BE2C (cell line): ENCODE measurements at regions not wholly inside any gene's neighbourhood (a gene's known extent, or its start where the extent isn't known, plus 50 kb on each side); places are given as distances from the start of the nearest gene placed in this dataset.

ENCODE experiments used
- DNase-seq: peaks from one replicate; pipeline ENCODE4 v3.0.0-alpha.2; 2020
- H3K27me3 ChIP-seq: fragments of 250-450 bp; sonication (Bioruptor Pico); 2 replicates; pipeline ENCODE4 v1.5.1; 2020; ENCODE audit warnings: mild to moderate bottlenecking
- H3K36me3 ChIP-seq: fragments of 250-450 bp; sonication (Bioruptor Pico); 2 replicates; pipeline ENCODE4 v1.5.1; 2020; ENCODE audit warnings: mild to moderate bottlenecking
- H3K4me1 ChIP-seq: fragments of 250-450 bp; sonication (Bioruptor Pico); 2 replicates; pipeline ENCODE4 v1.5.1; 2020
- H3K4me3 ChIP-seq: 2 replicates; pipeline ENCODE4 v1.5.1; 2011; ENCODE audit warnings: low read depth, low read length
- H3K9me3 ChIP-seq: fragments of 250-450 bp; sonication (Bioruptor Pico); 2 replicates; pipeline ENCODE4 v1.5.1; 2020
- TF ChIP-seq, protein P1 (sequence below): IDR thresholded peaks from 2 replicates; pipeline ENCODE4 v1.5.1; 2012; ENCODE audit warnings: mild to moderate bottlenecking, low read depth, low read length

GRCh38 chr12:107462428-107463332, 222.9 kb upstream of the PWP1 start:
- Histone ChIP-seq H3K4me1 (peaks cover 3% of the 10 kb centered on the region; the same call in 1 of the 2 replicates), H3K36me3 (no peaks in the 10 kb centered on the region), H3K27me3 (no peaks in the 10 kb centered on the region), H3K9me3 (no peaks in the 10 kb centered on the region), H3K4me3 (no peak overlapping the region)
- DNase-seq = no peak
- TF ChIP-seq, protein P1, sequence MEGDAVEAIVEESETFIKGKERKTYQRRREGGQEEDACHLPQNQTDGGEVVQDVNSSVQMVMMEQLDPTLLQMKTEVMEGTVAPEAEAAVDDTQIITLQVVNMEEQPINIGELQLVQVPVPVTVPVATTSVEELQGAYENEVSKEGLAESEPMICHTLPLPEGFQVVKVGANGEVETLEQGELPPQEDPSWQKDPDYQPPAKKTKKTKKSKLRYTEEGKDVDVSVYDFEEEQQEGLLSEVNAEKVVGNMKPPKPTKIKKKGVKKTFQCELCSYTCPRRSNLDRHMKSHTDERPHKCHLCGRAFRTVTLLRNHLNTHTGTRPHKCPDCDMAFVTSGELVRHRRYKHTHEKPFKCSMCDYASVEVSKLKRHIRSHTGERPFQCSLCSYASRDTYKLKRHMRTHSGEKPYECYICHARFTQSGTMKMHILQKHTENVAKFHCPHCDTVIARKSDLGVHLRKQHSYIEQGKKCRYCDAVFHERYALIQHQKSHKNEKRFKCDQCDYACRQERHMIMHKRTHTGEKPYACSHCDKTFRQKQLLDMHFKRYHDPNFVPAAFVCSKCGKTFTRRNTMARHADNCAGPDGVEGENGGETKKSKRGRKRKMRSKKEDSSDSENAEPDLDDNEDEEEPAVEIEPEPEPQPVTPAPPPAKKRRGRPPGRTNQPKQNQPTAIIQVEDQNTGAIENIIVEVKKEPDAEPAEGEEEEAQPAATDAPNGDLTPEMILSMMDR = no peak

- no peak overlapping the region for H3K4me3 ChIP-seq
- H3K27me3 ChIP-seq = no peaks in the 10 kb centered on the region
- DNase-seq = no peak
- H3K36me3 ChIP-seq = no peaks in the 10 kb centered on the region
- no peaks in the 10 kb centered on the region for H3K9me3 ChIP-seq
- H3K4me1 ChIP-seq = peaks cover 3% of the 10 kb centered on the region; the same call in 1 of the 2 replicates
- TF ChIP-seq, protein P1 = no peak
Measured at GRCh38 chr12:107464644-107465043, 221.0 kb upstream of the PWP1 start.

- no peaks in the 10 kb centered on the region for H3K9me3 ChIP-seq
- H3K27me3 ChIP-seq = no peaks in the 10 kb centered on the region
- DNase-seq = no peak
- TF ChIP-seq, protein P1 = no peak
- H3K36me3 ChIP-seq = no peaks in the 10 kb centered on the region
- H3K4me1 ChIP-seq = peaks cover 3% of the 10 kb centered on the region; the same call in 1 of the 2 replicates
- H3K4me3 ChIP-seq = no peak overlapping the region
Measured at GRCh38 chr12:107465625-107466024, 220.0 kb upstream of the PWP1 start.

GRCh38 chr12:107467716-107468115, 217.9 kb upstream of the PWP1 start:
- H3K4me3 ChIP-seq = no peak overlapping the region
- no peak for DNase-seq
- H3K4me1 ChIP-seq = no peaks in the 10 kb centered on the region
- TF ChIP-seq, protein P1 = no peak
- no peaks in the 10 kb centered on the region for H3K27me3 ChIP-seq
- H3K36me3 ChIP-seq = no peaks in the 10 kb centered on the region
- H3K9me3 ChIP-seq = no peaks in the 10 kb centered on the region

GRCh38 chr12:107468182-107468581, 217.4 kb upstream of the PWP1 start:
- Histone ChIP-seq H3K4me1 (no peaks in the 10 kb centered on the region), H3K36me3 (no peaks in the 10 kb centered on the region), H3K27me3 (no peaks in the 10 kb centered on the region), H3K4me3 (no peak overlapping the region), H3K9me3 (no peaks in the 10 kb centered on the region)
- TF ChIP-seq, protein P1 = no peak
- no peak for DNase-seq

- no peaks in the 10 kb centered on the region for H3K9me3 ChIP-seq
- no peaks in the 10 kb centered on the region for H3K36me3 ChIP-seq
Measured at GRCh38 chr12:107469011-107469410, 216.6 kb upstream of the PWP1 start.

More at GRCh38 chr12:107469011-107469410, 216.6 kb upstream of the PWP1 start:
- TF ChIP-seq, protein P1 = no peak
- no peak for DNase-seq
- no peak overlapping the region for H3K4me3 ChIP-seq
- no peaks in the 10 kb centered on the region for H3K4me1 ChIP-seq
- no peaks in the 10 kb centered on the region for H3K27me3 ChIP-seq
